ENCODE measurements at regions not wholly inside any gene's neighbourhood (a gene's known extent, or its start where the extent isn't known, plus 50 kb on each side); places are given as distances from the start of the nearest gene placed in this dataset.

DNA sequence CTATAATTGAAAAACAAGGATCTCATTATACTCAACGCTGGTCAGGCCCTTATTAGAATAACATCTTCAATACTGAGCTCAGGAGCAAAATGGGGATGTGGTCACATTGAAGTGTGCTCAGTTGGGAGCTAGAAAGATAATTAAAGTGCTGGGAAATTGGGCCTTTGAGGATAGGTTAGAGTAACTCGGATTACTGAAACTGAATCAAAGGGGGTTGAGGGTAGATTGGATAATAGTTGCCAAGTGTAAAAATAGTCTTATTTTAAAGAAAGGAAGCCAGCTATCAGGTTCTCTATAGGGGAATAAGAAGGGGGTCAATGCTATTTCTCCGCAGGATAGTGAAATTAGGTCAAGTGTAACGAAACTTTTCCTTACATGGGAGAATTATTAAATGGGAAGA lies 391.0 kb upstream of the PTPRD start:
- TF ChIP-seq YY1 (IDR thresholded peaks at IDR 0.05; ENCODE audit: insufficient read depth, insufficient read length) (no peak), ZNF274 (IDR thresholded peaks at IDR 0.05; ENCODE audit: low read depth, low read length) (no peak), SUZ12 (IDR thresholded peaks at IDR 0.05; ENCODE audit: extremely low read depth, insufficient read depth, insufficient read length) (no peak)
